ENCODE measurements at regions not wholly inside any gene's neighbourhood (a gene's known extent, or its start where the extent isn't known, plus 50 kb on each side); places are given as distances from the start of the nearest gene placed in this dataset.

GRCh38 chr3:59660852-59661625, 611.2 kb upstream of the CFAP20DC start:
- ChIA-PET POLR2A (no interaction called here), CTCF (no interaction called here)
- DNase-seq, result no peak
- no peaks in the 10 kb centered on the region for H3K36me3 Mint-ChIP-seq
- H3K4me3 Mint-ChIP-seq, result no peak overlapping the region
- H3K27me3 Mint-ChIP-seq, result no peaks in the 10 kb centered on the region
- intact Hi-C loops (cut with micrococcal nuclease), result no loop called here
- H3K4me1 Mint-ChIP-seq (ENCODE audit: low read depth), result no peaks in the 10 kb centered on the region
- no peaks in the 10 kb centered on the region for H3K9me3 Mint-ChIP-seq
- H3K27ac Mint-ChIP-seq, result no peak overlapping the region

- no peaks in the 10 kb centered on the region for H3K36me3 Mint-ChIP-seq
- CTCF ChIA-PET, result interaction anchor here (0.6 kb wide), 1 partner anchor 827 kb away, joined by 3 read pairs; no protein-coding TSS in a partner anchor
Observed at GRCh38 chr3:59660376-59660775, 610.6 kb upstream of the CFAP20DC start.

GRCh38 chr3:59659755-59660154, 609.9 kb upstream of the CFAP20DC start:
- Mint-ChIP-seq H3K4me1 (ENCODE audit: low read depth) (no peaks in the 10 kb centered on the region), H3K36me3 (no peaks in the 10 kb centered on the region), H3K27ac (no peak overlapping the region), H3K9me3 (no peaks in the 10 kb centered on the region), H3K4me3 (no peak overlapping the region), H3K27me3 (no peaks in the 10 kb centered on the region)
- no peak for DNase-seq
- intact Hi-C loops (cut with micrococcal nuclease), result no loop called here
- ChIA-PET POLR2A (no interaction called here), CTCF (no interaction called here)

More at GRCh38 chr3:59660376-59660775, 610.6 kb upstream of the CFAP20DC start:
- DNase-seq, result no peak
- intact Hi-C loops (cut with micrococcal nuclease), result no loop called here
- Mint-ChIP-seq H3K4me3 (no peak overlapping the region), H3K27ac (no peak overlapping the region), H3K9me3 (no peaks in the 10 kb centered on the region), H3K4me1 (ENCODE audit: low read depth) (no peaks in the 10 kb centered on the region), H3K27me3 (no peaks in the 10 kb centered on the region)
- POLR2A ChIA-PET, result no interaction called here

GRCh38 chr3:59658866-59659265, 609.0 kb upstream of the CFAP20DC start:
- Mint-ChIP-seq H3K27me3 (no peaks in the 10 kb centered on the region), H3K27ac (no peak overlapping the region), H3K36me3 (no peaks in the 10 kb centered on the region), H3K4me3 (no peak overlapping the region), H3K4me1 (ENCODE audit: low read depth) (no peaks in the 10 kb centered on the region), H3K9me3 (no peaks in the 10 kb centered on the region)
- ChIA-PET CTCF (no interaction called here), POLR2A (no interaction called here)
- DNase-seq, result no peak
- intact Hi-C loops (cut with micrococcal nuclease), result no loop called here

GRCh38 chr3:59658274-59658673, 608.4 kb upstream of the CFAP20DC start:
- ChIA-PET CTCF (interaction anchor here (0.6 kb wide), 1 partner anchor 113 kb away, joined by 5 read pairs; no protein-coding TSS in a partner anchor), POLR2A (no interaction called here)
- Mint-ChIP-seq H3K4me3 (no peak overlapping the region), H3K9me3 (no peaks in the 10 kb centered on the region), H3K27me3 (no peaks in the 10 kb centered on the region), H3K27ac (no peak overlapping the region), H3K36me3 (no peaks in the 10 kb centered on the region), H3K4me1 (ENCODE audit: low read depth) (no peaks in the 10 kb centered on the region)
- intact Hi-C loops (cut with micrococcal nuclease), result no loop called here
- DNase-seq, result no peak

GRCh38 chr3:59655418-59656015, 605.7 kb upstream of the CFAP20DC start:
- Mint-ChIP-seq H3K27ac (no peak overlapping the region), H3K9me3 (peaks cover 9% of the 10 kb centered on the region), H3K36me3 (no peaks in the 10 kb centered on the region), H3K27me3 (no peaks in the 10 kb centered on the region), H3K4me3 (no peak overlapping the region), H3K4me1 (ENCODE audit: low read depth) (no peaks in the 10 kb centered on the region)
- intact Hi-C loops (cut with micrococcal nuclease), result no loop called here
- no peak for DNase-seq
- POLR2A ChIA-PET, result interaction anchor here (0.6 kb wide), 1 partner anchor 33 kb away, joined by 5 read pairs; no protein-coding TSS in a partner anchor
- CTCF ChIA-PET, result no interaction called here

- no peak overlapping the region for H3K27ac Mint-ChIP-seq
- peaks cover 16% of the 10 kb centered on the region for H3K9me3 Mint-ChIP-seq
- H3K4me3 Mint-ChIP-seq, result no peak overlapping the region
- H3K36me3 Mint-ChIP-seq, result no peaks in the 10 kb centered on the region
- DNase-seq, result no peak
- ChIA-PET POLR2A (no interaction called here), CTCF (no interaction called here)
- H3K27me3 Mint-ChIP-seq, result no peaks in the 10 kb centered on the region
- no peaks in the 10 kb centered on the region for H3K4me1 Mint-ChIP-seq (ENCODE audit: low read depth)
- intact Hi-C loops (cut with micrococcal nuclease), result no loop called here
Observed at GRCh38 chr3:59654480-59655417, 604.9 kb upstream of the CFAP20DC start.

GRCh38 chr3:59654123-59654479, 604.3 kb upstream of the CFAP20DC start:
- no peak overlapping the region for H3K4me3 Mint-ChIP-seq
- H3K27ac Mint-ChIP-seq, result no peak overlapping the region
- H3K4me1 Mint-ChIP-seq (ENCODE audit: low read depth), result no peaks in the 10 kb centered on the region
- intact Hi-C loops (cut with micrococcal nuclease), result no loop called here
- ChIA-PET CTCF (no interaction called here), POLR2A (no interaction called here)
- H3K27me3 Mint-ChIP-seq, result no peaks in the 10 kb centered on the region
- peaks cover 23% of the 10 kb centered on the region for H3K9me3 Mint-ChIP-seq
- H3K36me3 Mint-ChIP-seq, result peaks cover 2% of the 10 kb centered on the region
- DNase-seq, result no peak

GRCh38 chr3:59653405-59654122, 603.7 kb upstream of the CFAP20DC start:
- intact Hi-C loops (cut with micrococcal nuclease), result no loop called here
- ChIA-PET POLR2A (no interaction called here), CTCF (interaction anchor here (0.9 kb wide), 1 partner anchor 340 kb away, joined by 3 read pairs; no protein-coding TSS in a partner anchor)
- no peaks in the 10 kb centered on the region for H3K27me3 Mint-ChIP-seq
- DNase-seq, result no peak
- H3K4me3 Mint-ChIP-seq, result no peak overlapping the region
- no peak overlapping the region for H3K27ac Mint-ChIP-seq
- H3K4me1 Mint-ChIP-seq (ENCODE audit: low read depth), result no peaks in the 10 kb centered on the region
- H3K9me3 Mint-ChIP-seq, result peaks cover 27% of the 10 kb centered on the region
- H3K36me3 Mint-ChIP-seq, result peaks cover 2% of the 10 kb centered on the region

- no peak for DNase-seq
- intact Hi-C loops (cut with micrococcal nuclease), result no loop called here
- Mint-ChIP-seq H3K9me3 (peaks cover 16% of the 10 kb centered on the region), H3K36me3 (peaks cover 2% of the 10 kb centered on the region), H3K27ac (no peak overlapping the region), H3K27me3 (peaks cover 11% of the 10 kb centered on the region), H3K4me1 (ENCODE audit: low read depth) (no peaks in the 10 kb centered on the region), H3K4me3 (no peak overlapping the region)
- ChIA-PET CTCF (no interaction called here), POLR2A (no interaction called here)
Observed at GRCh38 chr3:59644479-59645402, 594.9 kb upstream of the CFAP20DC start.

- no peak overlapping the region for H3K27ac Mint-ChIP-seq
- intact Hi-C loops (cut with micrococcal nuclease), result no loop called here
- H3K36me3 Mint-ChIP-seq, result no peaks in the 10 kb centered on the region
- DNase-seq, result no peak
- no peak overlapping the region for H3K4me3 Mint-ChIP-seq
- no peaks in the 10 kb centered on the region for H3K9me3 Mint-ChIP-seq
- peaks cover 11% of the 10 kb centered on the region for H3K27me3 Mint-ChIP-seq
- POLR2A ChIA-PET, result no interaction called here
- CTCF ChIA-PET, result no interaction called here
- H3K4me1 Mint-ChIP-seq (ENCODE audit: low read depth), result no peaks in the 10 kb centered on the region
Observed at GRCh38 chr3:59641169-59641899, 591.5 kb upstream of the CFAP20DC start.
